H9 (cell line): ENCODE measurements at regions not wholly inside any gene's neighbourhood (a gene's known extent, or its start where the extent isn't known, plus 50 kb on each side); places are given as distances from the start of the nearest gene placed in this dataset.

Experiments
- DNase-seq: peaks from one replicate; pipeline ENCODE4 v3.0.0-alpha.2; 2017
- H2AFZ ChIP-seq: one replicate; pipeline ENCODE4 v1.6.1; 2013; ENCODE audit warnings: mild to moderate bottlenecking, low read length, control low read depth, moderate library complexity
- H2AK5ac ChIP-seq: 2 replicates; pipeline ENCODE4 v1.6.1; 2013; ENCODE audit warnings: low read length, control low read depth, mixed read lengths; ENCODE audit not compliant: insufficient read length
- H2BK120ac ChIP-seq: one replicate; pipeline ENCODE4 v1.6.1; 2013; ENCODE audit warnings: low read depth, mild to moderate bottlenecking, low read length, control low read depth, inconsistent platforms; ENCODE audit not compliant: poor library complexity, severe bottlenecking
- H2BK12ac ChIP-seq: 2 replicates; pipeline ENCODE4 v1.6.1; 2013; ENCODE audit warnings: low read length, control low read depth, mixed read lengths, low read depth; ENCODE audit not compliant: insufficient read length
- H2BK15ac ChIP-seq: 2 replicates; pipeline ENCODE4 v1.6.1; 2013; ENCODE audit warnings: low read depth, low read length, control low read depth
- H2BK20ac ChIP-seq: one replicate; pipeline ENCODE4 v1.6.1; 2013; ENCODE audit warnings: low read depth, mild to moderate bottlenecking, low read length, control low read depth, inconsistent platforms; ENCODE audit not compliant: poor library complexity, severe bottlenecking
- H2BK5ac ChIP-seq: 2 replicates; pipeline ENCODE4 v1.6.1; 2013; ENCODE audit warnings: low read length, control low read depth, mixed read lengths; ENCODE audit not compliant: insufficient read length
- H3K14ac ChIP-seq: 2 replicates; pipeline ENCODE4 v1.6.1; 2013; ENCODE audit warnings: low read length, control low read depth; ENCODE audit not compliant: insufficient read depth
- H3K18ac ChIP-seq: 2 replicates; pipeline ENCODE4 v1.6.1; 2013; ENCODE audit warnings: low read depth, mild to moderate bottlenecking, mixed read lengths, low read length, control low read depth; ENCODE audit not compliant: insufficient read length
- H3K23ac ChIP-seq: 2 replicates; pipeline ENCODE4 v1.6.1; 2013; ENCODE audit warnings: low read length, control low read depth, mixed read lengths, low read depth; ENCODE audit not compliant: insufficient read length
- H3K23me2 ChIP-seq: 2 replicates; pipeline ENCODE4 v1.6.1; 2013; ENCODE audit warnings: low read depth, mild to moderate bottlenecking, mixed read lengths, low read length, control low read depth; ENCODE audit not compliant: insufficient read length, poor library complexity, severe bottlenecking
- H3K27ac ChIP-seq: 2 replicates; pipeline ENCODE4 v1.5.1; 2013; ENCODE audit warnings: low read length, control low read depth, mixed read lengths, low read depth; ENCODE audit not compliant: insufficient read length
- H3K27me3 ChIP-seq: 2 replicates; pipeline ENCODE4 v1.6.1; 2013; ENCODE audit warnings: low read length, control low read depth, inconsistent platforms; ENCODE audit not compliant: insufficient read depth
- H3K4ac ChIP-seq: 2 replicates; pipeline ENCODE4 v1.6.1; 2013; ENCODE audit warnings: low read depth, mild to moderate bottlenecking, control low read depth, inconsistent platforms, low read length, moderate library complexity
- H3K4me1 ChIP-seq: 2 replicates; pipeline ENCODE4 v1.6.1; 2013; ENCODE audit warnings: low read length, control low read depth, inconsistent platforms; ENCODE audit not compliant: insufficient read depth
- H3K4me2 ChIP-seq: 2 replicates; pipeline ENCODE4 v1.6.1; 2013; ENCODE audit warnings: low read length, control low read depth, mixed read lengths; ENCODE audit not compliant: insufficient read length, insufficient read depth
- H3K56ac ChIP-seq: 2 replicates; pipeline ENCODE4 v1.6.1; 2013; ENCODE audit warnings: low read depth, mild to moderate bottlenecking, mixed read lengths, low read length, control low read depth; ENCODE audit not compliant: insufficient read length
- H3K79me1 ChIP-seq: 2 replicates; pipeline ENCODE4 v1.6.1; 2013; ENCODE audit warnings: low read depth, mild to moderate bottlenecking, moderate library complexity, low read length, control low read depth, inconsistent platforms; ENCODE audit not compliant: insufficient read depth, poor library complexity, severe bottlenecking
- H3K79me2 ChIP-seq: 2 replicates; pipeline ENCODE4 v1.6.1; 2013; ENCODE audit warnings: low read length, control low read depth, inconsistent platforms; ENCODE audit not compliant: insufficient read depth
- H3K9ac ChIP-seq: 2 replicates; pipeline ENCODE4 v1.6.1; 2013; ENCODE audit warnings: low read length, control low read depth, mixed read lengths; ENCODE audit not compliant: insufficient read length; ENCODE audit errors: extremely low read depth
- H3K9me3 ChIP-seq: one replicate; pipeline ENCODE4 v1.6.1; 2013; ENCODE audit warnings: low read depth, low read length, inconsistent platforms; ENCODE audit not compliant: control insufficient read depth
- H3T11ph ChIP-seq: one replicate; pipeline ENCODE4 v1.6.1; 2013; ENCODE audit warnings: mild to moderate bottlenecking, low read length, control low read depth, inconsistent platforms
- H4K20me1 ChIP-seq: one replicate; pipeline ENCODE4 v1.6.1; 2013; ENCODE audit not compliant: control insufficient read depth, insufficient read length, insufficient read depth
- H4K5ac ChIP-seq: 2 replicates; pipeline ENCODE4 v1.6.1; 2013; ENCODE audit warnings: low read depth, mild to moderate bottlenecking, mixed read lengths, low read length, control low read depth; ENCODE audit not compliant: insufficient read length
- H4K8ac ChIP-seq: replicated peaks from 2 replicates; pipeline ENCODE4 v1.6.1; 2013; ENCODE audit warnings: low read length, control low read depth, mixed read lengths, low read depth; ENCODE audit not compliant: insufficient read length
- H4K91ac ChIP-seq: 2 replicates; pipeline ENCODE4 v1.6.1; 2013; ENCODE audit warnings: low read depth, mild to moderate bottlenecking, moderate library complexity, mixed read lengths, low read length, control low read depth; ENCODE audit not compliant: insufficient read length
- H3K27ac Mint-ChIP-seq, 3 experiments: 2 replicates in 2 of 3; 3 replicates in 1 of 3; pipeline ENCODE4 v1.8.0; 2020 to 2021; ENCODE audit warnings: mixed read lengths in 3 of 3, mild to moderate bottlenecking in 1 of 3, moderate library complexity in 1 of 3
- H3K27me3 Mint-ChIP-seq: 2 replicates; pipeline ENCODE4 v1.8.0; 2021; ENCODE audit warnings: low read depth, mild to moderate bottlenecking, moderate library complexity, mixed read lengths
- H3K36me3 Mint-ChIP-seq, 3 experiments: 2 replicates in 2 of 3; 3 replicates in 1 of 3; pipeline ENCODE4 v1.8.0; 2020 to 2021; ENCODE audit warnings: low read depth in 3 of 3, mixed read lengths in 3 of 3; ENCODE audit not compliant: insufficient read depth in 1 of 3
- H3K4me1 Mint-ChIP-seq, 2 experiments: 2 replicates each; pipeline ENCODE4 v1.8.0; 2020; ENCODE audit warnings: mixed read lengths in 2 of 2
- H3K4me3 Mint-ChIP-seq, 2 experiments: 2 replicates in 1 of 2; 3 replicates in 1 of 2; pipeline ENCODE4 v1.8.0; 2020 to 2021; ENCODE audit warnings: mild to moderate bottlenecking in 2 of 2, mixed read lengths in 2 of 2, moderate library complexity in 1 of 2
- H3K9me3 Mint-ChIP-seq, 2 experiments: 2 replicates in 1 of 2; 3 replicates in 1 of 2; pipeline ENCODE4 v1.8.0; 2020; ENCODE audit warnings: mild to moderate bottlenecking in 2 of 2, mixed read lengths in 2 of 2, moderate library complexity in 1 of 2
- CTCF ChIP-seq: fragments of 200-600 bp; sonication (generic); conservative IDR thresholded peaks from 3 replicates; pipeline ENCODE4 v1.8.0; 2021; ENCODE audit warnings: antibody characterized with exemption, mild to moderate bottlenecking
- WGBS: extraction: QIAGEN DNeasy Blood & Tissue Kit; methylation state at CpG from one replicate; pipeline ENCODE4 v1.1.7; 2013; ENCODE audit warnings: missing lambda C conversion rate, low lambda C conversion rate, mixed read lengths; ENCODE audit not compliant: insufficient read length; ENCODE audit errors: extremely low coverage; 5-methylcytosine and 5-hydroxymethylcytosine counted together

GRCh38 chr2:2830576-2830975 is 499.5 kb upstream of the MYT1L start:
- H3K4me2 ChIP-seq, result no peak overlapping the region
- no peaks in the 10 kb centered on the region for H3K36me3 Mint-ChIP-seq
- H3K23me2 ChIP-seq, result no peaks in the 10 kb centered on the region
- no peak overlapping the region for H2BK15ac ChIP-seq
- H3K79me2 ChIP-seq, result no peaks in the 10 kb centered on the region
- peak; percentile 4 for DNase-seq
- H2AFZ ChIP-seq, result no peak overlapping the region
- no peaks in the 10 kb centered on the region for H3K9me3 ChIP-seq
- no peak overlapping the region for H3K14ac ChIP-seq
- TF ChIP-seq CTCF, result no peak
- no peak overlapping the region for H2AK5ac ChIP-seq
- no peak overlapping the region for H4K8ac ChIP-seq
- peaks cover 6 to 8% of the 10 kb centered on the region in 2 experiments for H3K4me1 Mint-ChIP-seq
- no peak overlapping the region for H3K56ac ChIP-seq
- no CpG with 5 or more reads among the region's 3 CpGs for WGBS
- peaks cover 7% of the 10 kb centered on the region; the same call in 1 of the 2 replicates for H3K27me3 Mint-ChIP-seq
- H4K20me1 ChIP-seq, result no peaks in the 10 kb centered on the region
- no peaks in the 10 kb centered on the region for H3K27me3 ChIP-seq
- no peak overlapping the region for H3K9ac ChIP-seq
- no peak overlapping the region for H2BK20ac ChIP-seq
- H3K4ac ChIP-seq, result no peak overlapping the region
- H3K27ac ChIP-seq, result no peak overlapping the region
- no peak overlapping the region for H2BK120ac ChIP-seq
- H3K23ac ChIP-seq, result no peak overlapping the region
- no peak overlapping the region for H2BK5ac ChIP-seq
- no peaks in the 10 kb centered on the region for H3K79me1 ChIP-seq
- no peak overlapping the region for H3K4me3 Mint-ChIP-seq
- H3T11ph ChIP-seq, result no peak overlapping the region
- H3K27ac Mint-ChIP-seq, result no peak overlapping the region
- H4K91ac ChIP-seq, result no peak overlapping the region
- no peak overlapping the region for H2BK12ac ChIP-seq
- H3K4me1 ChIP-seq, result no peaks in the 10 kb centered on the region
- H4K5ac ChIP-seq, result no peak overlapping the region
- peaks cover 0 to 6% of the 10 kb centered on the region in 2 experiments; a peak in 4 of 5 replicates for H3K9me3 Mint-ChIP-seq
- no peak overlapping the region for H3K18ac ChIP-seq
